MM.1S (cell line): ENCODE measurements at regions not wholly inside any gene's neighbourhood (a gene's known extent, or its start where the extent isn't known, plus 50 kb on each side); places are given as distances from the start of the nearest gene placed in this dataset.

Source experiments
- CTCF ChIP-seq: fragments of 300-600 bp; sonication (generic); IDR thresholded peaks from 2 replicates; pipeline ENCODE4 v1.5.1; 2016; ENCODE audit warnings: antibody characterized with exemption, low read length, mixed read lengths
- EZH2 ChIP-seq: fragments of 300-600 bp; sonication (generic); optimal IDR thresholded peaks from 2 replicates; pipeline ENCODE3; 2017; ENCODE audit warnings: low read depth, mild to moderate bottlenecking, antibody characterized with exemption, low read length, mixed read lengths
- EZH2phosphoT487 ChIP-seq: fragments of 300-600 bp; sonication (generic); IDR thresholded peaks from 2 replicates; pipeline ENCODE4 v1.6.1; 2018; ENCODE audit warnings: antibody characterized with exemption, low read length

- TF ChIP-seq CTCF: no peak
- no peak for TF ChIP-seq EZH2
- TF ChIP-seq EZH2phosphoT487: no peak
Measured at GRCh38 chr3:30206051-30206450, 400.4 kb upstream of the TGFBR2 start.
